ENCODE measurements at regions not wholly inside any gene's neighbourhood (a gene's known extent, or its start where the extent isn't known, plus 50 kb on each side); places are given as distances from the start of the nearest gene placed in this dataset.

DNA sequence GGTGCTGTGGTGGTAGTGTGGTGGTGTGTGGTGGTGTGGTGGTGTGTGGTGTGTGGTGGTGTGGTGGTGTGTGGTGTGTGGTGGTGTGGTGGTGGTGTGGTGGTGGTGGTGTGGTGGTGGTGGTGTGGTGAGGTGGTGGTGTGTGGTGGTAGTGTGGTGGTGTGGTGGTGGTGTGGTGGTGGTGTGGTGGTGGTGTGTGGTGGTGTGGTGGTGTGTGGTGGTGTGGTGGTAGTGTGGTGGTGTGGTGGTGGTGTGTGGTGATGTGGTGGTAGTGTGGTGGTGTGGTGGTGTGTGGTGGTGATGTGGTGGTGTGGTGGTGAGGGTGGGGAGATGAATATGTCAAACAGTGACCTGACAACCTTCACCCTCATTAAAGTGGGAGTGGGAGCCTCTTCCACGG, 55.6 kb upstream of the DLGAP1 start:
- TF ChIP-seq POLR2A (IDR thresholded peaks at IDR 0.05) (no peak), POLR2AphosphoS5 (IDR thresholded peaks at IDR 0.05) (no peak), CTCF (IDR thresholded peaks at IDR 0.05) (no peak)

Data from suprapubic skin (tissue), 4 donors.